ENCODE measurements at regions not wholly inside any gene's neighbourhood (a gene's known extent, or its start where the extent isn't known, plus 50 kb on each side); places are given as distances from the start of the nearest gene placed in this dataset.

DNA sequence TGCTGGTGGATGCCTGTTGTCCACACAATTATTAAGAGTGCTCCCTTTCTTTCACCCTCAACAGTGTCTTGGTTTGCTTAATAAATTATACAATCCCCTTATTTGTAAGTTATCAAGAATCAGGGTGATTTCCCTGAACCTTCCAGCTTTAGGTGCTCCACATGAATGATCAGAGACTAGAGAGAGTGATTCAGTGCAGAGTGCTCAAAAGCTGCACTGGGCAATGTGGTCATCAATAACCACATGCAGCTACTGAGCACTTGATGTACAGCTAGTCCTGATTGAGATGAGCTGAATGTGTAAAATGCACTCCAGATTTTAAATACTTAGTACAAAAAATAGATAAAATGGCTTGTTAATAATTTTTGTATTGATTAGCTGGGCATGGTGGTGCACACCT, 76.8 kb upstream of the TRIO start:
- H3K4me3 ChIP-seq (ENCODE audit: low read depth, low read length), result no peak overlapping the region
- no peak for DNase-seq (ENCODE audit: low read depth)
- TF ChIP-seq, protein P1, sequence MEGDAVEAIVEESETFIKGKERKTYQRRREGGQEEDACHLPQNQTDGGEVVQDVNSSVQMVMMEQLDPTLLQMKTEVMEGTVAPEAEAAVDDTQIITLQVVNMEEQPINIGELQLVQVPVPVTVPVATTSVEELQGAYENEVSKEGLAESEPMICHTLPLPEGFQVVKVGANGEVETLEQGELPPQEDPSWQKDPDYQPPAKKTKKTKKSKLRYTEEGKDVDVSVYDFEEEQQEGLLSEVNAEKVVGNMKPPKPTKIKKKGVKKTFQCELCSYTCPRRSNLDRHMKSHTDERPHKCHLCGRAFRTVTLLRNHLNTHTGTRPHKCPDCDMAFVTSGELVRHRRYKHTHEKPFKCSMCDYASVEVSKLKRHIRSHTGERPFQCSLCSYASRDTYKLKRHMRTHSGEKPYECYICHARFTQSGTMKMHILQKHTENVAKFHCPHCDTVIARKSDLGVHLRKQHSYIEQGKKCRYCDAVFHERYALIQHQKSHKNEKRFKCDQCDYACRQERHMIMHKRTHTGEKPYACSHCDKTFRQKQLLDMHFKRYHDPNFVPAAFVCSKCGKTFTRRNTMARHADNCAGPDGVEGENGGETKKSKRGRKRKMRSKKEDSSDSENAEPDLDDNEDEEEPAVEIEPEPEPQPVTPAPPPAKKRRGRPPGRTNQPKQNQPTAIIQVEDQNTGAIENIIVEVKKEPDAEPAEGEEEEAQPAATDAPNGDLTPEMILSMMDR (IDR thresholded peaks at IDR 0.05; ENCODE audit: low read depth, low read length, missing control alignments), result no peak

DNA sequence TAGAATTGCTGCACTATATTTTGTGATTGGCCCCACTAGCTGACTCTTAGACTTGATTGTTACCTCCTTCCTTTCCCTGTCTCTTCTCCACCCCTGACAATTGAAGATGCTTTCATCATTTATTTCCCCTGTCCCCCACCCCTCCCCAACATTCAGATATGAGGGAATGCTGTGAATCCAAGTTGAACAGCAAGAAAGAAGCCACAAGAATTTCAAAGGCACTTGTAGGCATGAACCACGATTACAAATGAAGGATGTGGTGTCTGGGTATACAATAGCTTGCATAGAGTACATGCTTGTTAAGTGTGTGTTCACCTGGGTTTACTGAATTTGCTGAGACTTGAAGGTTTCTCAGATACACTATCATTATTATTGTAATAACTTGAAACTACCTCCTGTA, 78.3 kb upstream of the TRIO start:
- no peak for DNase-seq (ENCODE audit: low read depth)
- no peak overlapping the region for H3K4me3 ChIP-seq (ENCODE audit: low read depth, low read length)
- TF ChIP-seq, protein P1 (IDR thresholded peaks at IDR 0.05; ENCODE audit: low read depth, low read length, missing control alignments), result no peak

DNA sequence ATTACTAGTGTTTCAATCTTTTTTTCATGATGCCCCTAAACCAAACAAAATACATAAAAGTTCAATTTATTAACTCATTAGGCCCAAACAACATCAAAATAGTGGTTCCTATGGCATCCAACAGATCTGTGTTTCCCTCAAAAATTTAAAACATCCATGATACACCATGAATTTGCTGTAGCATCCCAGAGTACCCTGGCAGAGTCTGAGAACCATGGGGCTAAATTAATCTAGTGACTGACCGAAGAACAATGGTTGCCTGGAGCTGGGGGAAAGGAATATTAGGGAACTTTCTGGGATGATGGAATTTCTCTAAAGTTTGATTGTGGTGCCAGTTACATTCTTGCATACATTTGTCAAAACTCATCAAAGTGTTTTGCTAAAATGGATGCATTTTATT, 79.5 kb upstream of the TRIO start:
- H3K4me3 ChIP-seq (ENCODE audit: low read depth, low read length), result no peak overlapping the region
- no peak for DNase-seq (ENCODE audit: low read depth)
- TF ChIP-seq, protein P1 (IDR thresholded peaks at IDR 0.05; ENCODE audit: low read depth, low read length, missing control alignments), result no peak

DNA sequence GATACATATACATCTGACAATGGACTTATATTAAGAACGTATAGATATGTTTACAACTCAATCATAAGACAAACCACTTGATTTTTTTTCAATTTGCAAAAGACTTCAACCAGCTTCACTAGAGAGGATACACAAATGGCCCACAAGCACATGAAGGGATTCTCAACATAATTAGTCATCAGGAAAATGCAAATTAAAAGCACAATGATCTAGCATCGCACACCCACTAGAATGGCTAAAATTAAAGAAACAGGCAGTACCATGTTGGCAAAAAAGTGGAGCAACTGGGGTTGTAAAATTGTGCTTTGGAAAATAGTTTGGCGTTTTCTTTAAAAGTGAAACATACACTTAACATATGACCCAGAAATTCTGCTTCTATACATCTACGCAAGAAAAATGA, 80.0 kb upstream of the TRIO start:
- TF ChIP-seq, protein P1 (IDR thresholded peaks at IDR 0.05; ENCODE audit: low read depth, low read length, missing control alignments), result no peak
- no peak for DNase-seq (ENCODE audit: low read depth)
- no peak overlapping the region for H3K4me3 ChIP-seq (ENCODE audit: low read depth, low read length)

DNA sequence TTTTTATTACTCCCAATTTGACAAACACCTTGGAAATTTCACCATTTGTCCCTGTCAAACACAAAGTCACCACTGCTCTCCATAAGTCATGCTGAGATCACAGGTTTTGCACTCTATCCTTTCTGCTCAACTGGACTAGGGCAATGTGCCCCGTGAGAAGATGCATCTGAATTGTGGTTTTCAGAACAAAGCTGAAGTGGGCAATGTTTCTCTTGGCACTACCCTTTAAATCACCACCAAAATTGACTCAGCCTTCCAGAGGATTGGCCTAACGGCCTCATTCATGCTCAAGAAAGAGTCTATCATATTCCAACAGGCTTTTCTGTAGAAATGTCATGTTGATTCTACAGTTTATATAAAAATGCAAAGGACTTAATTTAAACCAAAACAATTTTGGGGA, 81.0 kb upstream of the TRIO start:
- TF ChIP-seq, protein P1 (IDR thresholded peaks at IDR 0.05; ENCODE audit: low read depth, low read length, missing control alignments), result no peak
- no peak overlapping the region for H3K4me3 ChIP-seq (ENCODE audit: low read depth, low read length)
- DNase-seq (ENCODE audit: low read depth), result no peak

DNA sequence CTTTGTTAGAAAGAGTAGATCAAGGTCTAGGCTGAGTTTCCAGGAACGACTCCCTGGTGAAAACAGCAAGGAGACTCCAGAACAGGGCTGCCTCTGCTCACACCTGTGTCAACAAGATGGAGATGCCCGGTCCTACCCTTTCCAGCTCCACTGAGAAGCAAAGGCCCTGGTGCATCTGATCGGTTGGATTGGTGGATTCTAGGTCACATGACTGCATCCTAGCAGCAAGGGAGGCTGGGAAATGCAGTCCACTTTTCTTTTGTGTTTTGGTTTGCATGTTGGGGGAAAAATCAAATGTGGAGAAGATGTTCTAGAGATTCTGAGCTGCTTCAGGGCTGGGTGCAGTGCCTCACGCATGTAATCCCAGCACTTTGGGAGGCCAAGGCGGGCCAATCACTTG, 82.0 kb upstream of the TRIO start:
- no peak overlapping the region for H3K4me3 ChIP-seq (ENCODE audit: low read depth, low read length)
- DNase-seq (ENCODE audit: low read depth), result no peak
- TF ChIP-seq, protein P1 (IDR thresholded peaks at IDR 0.05; ENCODE audit: low read depth, low read length, missing control alignments), result no peak

DNA sequence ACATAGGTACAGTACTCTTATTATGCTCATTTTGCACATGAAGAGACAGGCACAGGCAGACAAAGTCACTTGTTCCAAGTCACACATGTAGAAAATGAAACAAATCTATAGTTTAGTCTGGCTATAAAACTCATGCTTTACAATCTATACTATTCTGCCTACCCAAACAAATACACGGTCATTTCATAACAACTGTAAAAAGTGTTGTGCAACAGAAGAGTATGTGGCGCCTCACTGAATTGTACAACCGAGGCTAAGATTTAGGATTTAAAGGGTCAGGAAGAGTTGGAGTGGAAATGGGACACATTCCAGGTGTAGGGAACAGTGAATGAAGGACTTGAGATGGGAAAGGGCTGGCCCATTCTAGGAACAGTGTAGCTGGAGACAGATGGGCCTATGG, 82.9 kb upstream of the TRIO start:
- no peak for DNase-seq (ENCODE audit: low read depth)
- no peak overlapping the region for H3K4me3 ChIP-seq (ENCODE audit: low read depth, low read length)
- TF ChIP-seq, protein P1 (IDR thresholded peaks at IDR 0.05; ENCODE audit: low read depth, low read length, missing control alignments), result no peak

Measured in GM12864 (cell line).